ENCODE measurements at regions not wholly inside any gene's neighbourhood (a gene's known extent, or its start where the extent isn't known, plus 50 kb on each side); places are given as distances from the start of the nearest gene placed in this dataset.

- TF ChIP-seq, protein P1, sequence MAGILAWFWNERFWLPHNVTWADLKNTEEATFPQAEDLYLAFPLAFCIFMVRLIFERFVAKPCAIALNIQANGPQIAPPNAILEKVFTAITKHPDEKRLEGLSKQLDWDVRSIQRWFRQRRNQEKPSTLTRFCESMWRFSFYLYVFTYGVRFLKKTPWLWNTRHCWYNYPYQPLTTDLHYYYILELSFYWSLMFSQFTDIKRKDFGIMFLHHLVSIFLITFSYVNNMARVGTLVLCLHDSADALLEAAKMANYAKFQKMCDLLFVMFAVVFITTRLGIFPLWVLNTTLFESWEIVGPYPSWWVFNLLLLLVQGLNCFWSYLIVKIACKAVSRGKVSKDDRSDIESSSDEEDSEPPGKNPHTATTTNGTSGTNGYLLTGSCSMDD (CRISPR knock-in tag; IDR thresholded peaks at IDR 0.05), result no peak
- TF ChIP-seq ZNF800 (CRISPR knock-in tag; IDR thresholded peaks at IDR 0.05) (no peak), ZNF839 (CRISPR knock-in tag; IDR thresholded peaks at IDR 0.05; ENCODE audit: borderline replicate concordance) (no peak), POLR2AphosphoS2 (IDR thresholded peaks at IDR 0.05; ENCODE audit: low read depth, low read length) (no peak)
These were observed 183.6 kb downstream of the PLPP3 start (continued) for GRCh38 chr1:56395776-56396175.

DNA sequence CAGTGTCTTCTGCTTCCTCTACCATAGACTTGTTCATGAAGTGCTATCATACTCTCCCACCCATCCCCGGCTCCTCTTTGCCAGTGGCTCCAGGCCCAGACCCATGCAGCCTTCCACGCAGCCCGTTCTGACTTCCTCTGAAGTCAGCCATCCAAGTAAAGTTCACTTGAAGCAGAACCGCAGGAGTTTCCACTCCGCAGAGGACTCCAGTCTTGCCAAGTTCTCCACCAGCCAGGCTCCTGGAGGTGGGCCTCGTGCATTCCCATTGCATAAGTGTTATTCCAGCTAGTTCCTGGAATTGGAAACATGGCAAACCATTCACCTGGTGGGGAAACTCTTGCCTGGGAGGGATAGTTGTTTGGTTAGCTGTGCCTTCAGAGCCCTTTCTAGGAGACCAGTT lies 185.1 kb downstream of the PLPP3 start:
- FAIRE-seq, result no peak
- Histone ChIP-seq H3K9ac (ENCODE audit: insufficient read depth, low read depth, low read length) (no peak overlapping the region), H3K4me2 (ENCODE audit: low read depth, low read length) (no peak overlapping the region), H3K27ac (ENCODE audit: extremely low read length, insufficient read depth, low read length) (no peak overlapping the region), H3K9me3 (ENCODE audit: low read length) (no peaks in the 10 kb centered on the region), H4K20me1 (ENCODE audit: insufficient read depth, low read length) (no peaks in the 10 kb centered on the region), H3K36me3 (replicated peaks in 1 of 2; ENCODE audit: control insufficient read depth in 1 of 2, insufficient read depth in 2 of 2, low read length in 2 of 2) (no peaks in the 10 kb centered on the region), H3K4me1 (ENCODE audit: insufficient read depth, low read length) (peaks cover 16% of the 10 kb centered on the region), H3K4me3 (replicated peaks in 1 of 3; ENCODE audit: insufficient read depth in 1 of 3, low read depth in 2 of 3, low read length in 3 of 3) (no peak overlapping the region), H3K27me3 (ENCODE audit: control insufficient read depth in 1 of 2, insufficient read depth in 2 of 2, low read length in 2 of 2) (no peaks in the 10 kb centered on the region), H2AFZ (ENCODE audit: low read length) (no peak overlapping the region), H3K79me2 (ENCODE audit: insufficient read depth, low read length) (no peaks in the 10 kb centered on the region)
- intact Hi-C loops (cut with micrococcal nuclease; ENCODE audit: unreplicated experiment), result no loop called here
- ChIA-PET CTCF (ENCODE audit: low intra/inter-chr PET ratio, low total read pairs) (no interaction called here), POLR2A (no interaction called here)
- BruUV-seq (replicated peaks), result no TSS peak
- no peak for DNase-seq (ENCODE audit: low spot score)
- in situ Hi-C loops (cut with HindIII; ENCODE audit: extremely low pct_ligation_motif_present, low pct_unique_long_range_greater_than_20kb), result no loop called here
- ATAC-seq, result no peak
- no peak for TF ChIP-seq KLF13 (CRISPR knock-in tag; IDR thresholded peaks at IDR 0.05)
- no peak for TF ChIP-seq ZNF333 (CRISPR knock-in tag; IDR thresholded peaks at IDR 0.05; ENCODE audit: borderline replicate concordance)
- no peak for TF ChIP-seq ZNF501 (CRISPR knock-in tag; IDR thresholded peaks at IDR 0.05)
- TF ChIP-seq ZNF660 (CRISPR knock-in tag; IDR thresholded peaks at IDR 0.05; ENCODE audit: borderline replicate concordance, low read depth), result no peak
- TF ChIP-seq ZBTB20 (CRISPR knock-in tag; IDR thresholded peaks at IDR 0.05; ENCODE audit: borderline replicate concordance, low read depth), result no peak
- no peak for TF ChIP-seq SCMH1 (CRISPR knock-in tag; IDR thresholded peaks at IDR 0.05; ENCODE audit: borderline replicate concordance)
- TF ChIP-seq ARNTL (CRISPR knock-in tag; IDR thresholded peaks at IDR 0.05), result no peak
- TF ChIP-seq ZNF253 (CRISPR knock-in tag; IDR thresholded peaks at IDR 0.05; ENCODE audit: borderline replicate concordance), result no peak
- no peak for TF ChIP-seq DNMT3B (CRISPR knock-in tag; conservative IDR thresholded peaks at IDR 0.05)
- TF ChIP-seq HHEX (CRISPR knock-in tag; IDR thresholded peaks at IDR 0.05), result no peak
- no peak for TF ChIP-seq MLLT10 (CRISPR knock-in tag; IDR thresholded peaks at IDR 0.05)
- no peak for TF ChIP-seq THYN1 (CRISPR knock-in tag; IDR thresholded peaks at IDR 0.05; ENCODE audit: borderline replicate concordance, low read depth)
- TF ChIP-seq NCOA2 (CRISPR knock-in tag; IDR thresholded peaks at IDR 0.05), result no peak
- TF ChIP-seq BHLHE40 (IDR thresholded peaks at IDR 0.05; ENCODE audit: low read length), result no peak
- TF ChIP-seq ZNF557 (CRISPR knock-in tag; IDR thresholded peaks at IDR 0.05), result no peak
- WGBS (ENCODE audit: low lambda C conversion rate), result 85% methylated on average over 6 of the region's 6 CpGs
